Transverse colon (tissue), 4 donors: ENCODE measurements at regions not wholly inside any gene's neighbourhood (a gene's known extent, or its start where the extent isn't known, plus 50 kb on each side); places are given as distances from the start of the nearest gene placed in this dataset.

Experiments used
- DNase-seq: peaks from one replicate; pipeline ENCODE4 v3.0.0-alpha.2; 2019
- H3K27ac ChIP-seq, 4 donors: fragments of 200-600 bp; sonication (generic); 2 replicates each; pipeline ENCODE4 v1.5.1; 2016 to 2018; ENCODE audit warnings: inconsistent platforms in 4 of 4
- H3K27me3 ChIP-seq: fragments of 200-600 bp; sonication (generic); 2 replicates; pipeline ENCODE4 v1.5.1; 2017; ENCODE audit warnings: inconsistent platforms
- H3K36me3 ChIP-seq, 4 donors: fragments of 200-600 bp; sonication (generic); 2 replicates each; pipeline ENCODE4 v1.5.1; 2017 to 2019; ENCODE audit warnings: inconsistent platforms in 4 of 4
- H3K4me1 ChIP-seq, 4 donors: fragments of 200-600 bp; sonication (generic); 2 replicates each; pipeline ENCODE4 v1.5.1; 2017 to 2020; ENCODE audit warnings: inconsistent platforms in 4 of 4
- H3K4me3 ChIP-seq, 4 donors: fragments of 200-600 bp; sonication (generic); 1 replicate in 1 of 4; 2 replicates in 3 of 4; pipeline versions ENCODE4 v1.5.1 to v1.6.1; 2017 to 2019; ENCODE audit warnings: inconsistent platforms in 4 of 4
- H3K9me3 ChIP-seq, 2 donors: fragments of 200-600 bp; sonication (generic); 2 replicates each; pipeline ENCODE4 v1.5.1; 2017 to 2019; ENCODE audit warnings: inconsistent platforms in 2 of 2
- CTCF ChIP-seq, 5 experiments: fragments of 200-600 bp in 3 of 5; fragments of 450-650 bp in 2 of 5; sonication (generic) in 3 of 5; IDR thresholded peaks; 1 replicate in 2 of 5; 2 replicates in 3 of 5; pipeline ENCODE4 v1.5.1; 2016 to 2017; ENCODE audit warnings: antibody characterized with exemption in 5 of 5, inconsistent platforms in 3 of 5, mild to moderate bottlenecking in 2 of 5, moderate library complexity in 1 of 5
- EP300 ChIP-seq: sonication (generic); formaldehyde crosslinking; IDR thresholded peaks from one replicate; pipeline ENCODE4 v1.6.1; 2017; ENCODE audit warnings: antibody characterized with exemption, low read depth
- POLR2A ChIP-seq: fragments of 450-650 bp; IDR thresholded peaks from one replicate; pipeline ENCODE4 v1.6.1; 2016; ENCODE audit warnings: antibody characterized with exemption, mild to moderate bottlenecking, moderate library complexity
- POLR2AphosphoS5 ChIP-seq, 3 donors: sonication (generic); formaldehyde crosslinking; IDR thresholded peaks; one replicate each; pipeline ENCODE4 v1.6.1; 2016; ENCODE audit warnings: antibody characterized with exemption in 3 of 3
- WGBS, 2 donors: methylation state at CpG; one replicate each; pipeline ENCODE4 v1.1.5; 2018; ENCODE audit warnings: low coverage in 1 of 2; 5-methylcytosine and 5-hydroxymethylcytosine counted together
- in situ Hi-C, 4 donors: fragments of 200-750 bp; cut with MboI; loops; one replicate each; pipeline versions ENCODE4 v1.15.0 to v1.15.1; 2017; ENCODE audit warnings: low sequenced_read_pairs in 3 of 4, low pct_ligation_motif_present in 1 of 4, low pct_unique_long_range_greater_than_20kb in 1 of 4
- intact Hi-C: fragments of 100-400 bp; cut with DNase I; formaldehyde crosslinking; loops from one replicate; pipeline ENCODE4 v1.15.1; 2023; ENCODE audit warnings: low total_unique reads

- Histone ChIP-seq H3K4me3 (no peak overlapping the region), H3K27ac (no peak overlapping the region), H3K27me3 (no peaks in the 10 kb centered on the region), H3K9me3 (no peaks in the 10 kb centered on the region), H3K36me3 (no peaks in the 10 kb centered on the region), H3K4me1 (no peaks in the 10 kb centered on the region)
- in situ Hi-C loops, result no loop called here
- intact Hi-C loops, result no loop called here
- TF ChIP-seq CTCF (IDR thresholded peaks at IDR 0.05), result no peak
- no peak for TF ChIP-seq EP300
- no peak for TF ChIP-seq POLR2A
- no peak for TF ChIP-seq POLR2AphosphoS5 (IDR thresholded peaks at IDR 0.05)
- WGBS, 2 donors, result 60 to 90% methylated on average over 4 to 7 of the region's 7 CpGs
- no peak for DNase-seq
Measured at GRCh38 chr6:16064671-16065072, 64.2 kb upstream of the MYLIP start.

GRCh38 chr6:16063580-16063979, 65.3 kb upstream of the MYLIP start:
- Histone ChIP-seq H3K4me1 (peaks cover 0 to 5% (median 0%) of the 10 kb centered on the region in 4 donors), H3K27ac (no peak overlapping the region), H3K4me3 (no peak overlapping the region), H3K9me3 (no peaks in the 10 kb centered on the region), H3K27me3 (no peaks in the 10 kb centered on the region), H3K36me3 (no peaks in the 10 kb centered on the region)
- intact Hi-C loops, result no loop called here
- WGBS, 2 donors, result 79 to 100% methylated on average over 1 of the region's 1 CpG
- TF ChIP-seq EP300 (no peak), POLR2A (no peak), POLR2AphosphoS5 (IDR thresholded peaks at IDR 0.05) (no peak), CTCF (IDR thresholded peaks at IDR 0.05) (no peak)
- no peak for DNase-seq
- in situ Hi-C loops, result no loop called here

GRCh38 chr6:16061818-16062217, 67.1 kb upstream of the MYLIP start:
- no peak for DNase-seq

GRCh38 chr6:16060039-16060438, 68.8 kb upstream of the MYLIP start:
- intact Hi-C loops, result no loop called here
- Histone ChIP-seq H3K36me3 (no peaks in the 10 kb centered on the region), H3K4me1 (peaks cover 0 to 9% (median 0%) of the 10 kb centered on the region in 4 donors), H3K27ac (no peak overlapping the region), H3K27me3 (no peaks in the 10 kb centered on the region), H3K9me3 (no peaks in the 10 kb centered on the region), H3K4me3 (no peak overlapping the region)
- TF ChIP-seq POLR2A (no peak), EP300 (no peak), CTCF (IDR thresholded peaks at IDR 0.05) (no peak)
- no peak for DNase-seq
- 0 to 73% methylated on average over 1 to 2 of the region's 3 CpGs for WGBS, 2 donors
- in situ Hi-C loops, result no loop called here

More at GRCh38 chr6:16061818-16062217, 67.1 kb upstream of the MYLIP start:
- no peaks in the 10 kb centered on the region for H3K36me3 ChIP-seq
- in situ Hi-C loops, result no loop called here
- no peaks in the 10 kb centered on the region for H3K9me3 ChIP-seq
- H3K27ac ChIP-seq, result no peak overlapping the region
- no peak overlapping the region for H3K4me3 ChIP-seq
- peaks cover 0 to 9% (median 0%) of the 10 kb centered on the region in 4 donors for H3K4me1 ChIP-seq
- H3K27me3 ChIP-seq, result no peaks in the 10 kb centered on the region
- intact Hi-C loops, result no loop called here
- 88 to 100% methylated on average over 2 of the region's 2 CpGs for WGBS, 2 donors
- no peak for TF ChIP-seq POLR2AphosphoS5 (IDR thresholded peaks at IDR 0.05)
- no peak for TF ChIP-seq CTCF (IDR thresholded peaks at IDR 0.05)
- TF ChIP-seq EP300, result no peak
- TF ChIP-seq POLR2A, result no peak
